OCI-LY3 (cell line): ENCODE measurements at regions not wholly inside any gene's neighbourhood (a gene's known extent, or its start where the extent isn't known, plus 50 kb on each side); places are given as distances from the start of the nearest gene placed in this dataset.

Experiments used
- EZH2phosphoT487 ChIP-seq: fragments of 200-600 bp; shearing (Covaris generic); IDR thresholded peaks from 2 replicates; pipeline ENCODE4 v1.6.1; 2018; ENCODE audit warnings: antibody characterized with exemption, mixed run types, low read depth
- TF ChIP-seq, protein P1 (sequence below): fragments of 200-600, 300-600 bp; sonication (generic); IDR thresholded peaks from 2 replicates; pipeline ENCODE4 v1.5.1; 2014; ENCODE audit warnings: antibody characterized with exemption, low read length, low read depth

DNA sequence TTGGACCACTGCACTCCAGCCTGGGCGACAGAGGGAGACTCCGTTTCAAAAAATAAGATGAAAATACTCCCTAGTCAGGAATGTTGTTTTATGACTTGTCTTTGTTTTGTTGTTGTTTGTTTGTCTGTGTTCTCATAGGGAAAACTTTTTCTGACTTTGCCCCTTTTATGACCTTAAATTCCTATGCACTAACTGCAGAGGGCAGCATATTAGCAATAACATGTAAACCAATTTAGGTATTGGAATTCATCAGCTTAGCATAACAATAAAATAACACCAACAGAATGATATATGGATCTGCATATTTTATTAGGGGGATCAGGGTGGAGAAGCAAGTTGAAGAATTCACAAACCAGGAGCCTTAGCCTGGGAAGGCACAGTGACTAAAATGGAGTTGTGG lies 631.5 kb downstream of the SUCLG1 start:
- TF ChIP-seq, protein P1, sequence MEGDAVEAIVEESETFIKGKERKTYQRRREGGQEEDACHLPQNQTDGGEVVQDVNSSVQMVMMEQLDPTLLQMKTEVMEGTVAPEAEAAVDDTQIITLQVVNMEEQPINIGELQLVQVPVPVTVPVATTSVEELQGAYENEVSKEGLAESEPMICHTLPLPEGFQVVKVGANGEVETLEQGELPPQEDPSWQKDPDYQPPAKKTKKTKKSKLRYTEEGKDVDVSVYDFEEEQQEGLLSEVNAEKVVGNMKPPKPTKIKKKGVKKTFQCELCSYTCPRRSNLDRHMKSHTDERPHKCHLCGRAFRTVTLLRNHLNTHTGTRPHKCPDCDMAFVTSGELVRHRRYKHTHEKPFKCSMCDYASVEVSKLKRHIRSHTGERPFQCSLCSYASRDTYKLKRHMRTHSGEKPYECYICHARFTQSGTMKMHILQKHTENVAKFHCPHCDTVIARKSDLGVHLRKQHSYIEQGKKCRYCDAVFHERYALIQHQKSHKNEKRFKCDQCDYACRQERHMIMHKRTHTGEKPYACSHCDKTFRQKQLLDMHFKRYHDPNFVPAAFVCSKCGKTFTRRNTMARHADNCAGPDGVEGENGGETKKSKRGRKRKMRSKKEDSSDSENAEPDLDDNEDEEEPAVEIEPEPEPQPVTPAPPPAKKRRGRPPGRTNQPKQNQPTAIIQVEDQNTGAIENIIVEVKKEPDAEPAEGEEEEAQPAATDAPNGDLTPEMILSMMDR, result peak; percentile 46
- TF ChIP-seq EZH2phosphoT487, result no peak
